Stimulated activated CD8-positive, alpha-beta memory T cell treated with anti-CD3 and anti-CD28 coated beads, Interleukin-12 subunit alpha, Interleukin-12 subunit beta, amount 100 ng/mL, for 1 hour (primary cell): ENCODE measurements at regions not wholly inside any gene's neighbourhood (a gene's known extent, or its start where the extent isn't known, plus 50 kb on each side); places are given as distances from the start of the nearest gene placed in this dataset.
"Not testable (repeated sequence)": the region's sequence is repeated elsewhere in the genome, so short reads cannot be mapped to it uniquely, and the experiment has no call there.

Source experiments
- DNase-seq: peaks from one replicate; pipeline ENCODE4 v3.0.0-alpha.2; 2020; ENCODE audit warnings: low read depth

DNA sequence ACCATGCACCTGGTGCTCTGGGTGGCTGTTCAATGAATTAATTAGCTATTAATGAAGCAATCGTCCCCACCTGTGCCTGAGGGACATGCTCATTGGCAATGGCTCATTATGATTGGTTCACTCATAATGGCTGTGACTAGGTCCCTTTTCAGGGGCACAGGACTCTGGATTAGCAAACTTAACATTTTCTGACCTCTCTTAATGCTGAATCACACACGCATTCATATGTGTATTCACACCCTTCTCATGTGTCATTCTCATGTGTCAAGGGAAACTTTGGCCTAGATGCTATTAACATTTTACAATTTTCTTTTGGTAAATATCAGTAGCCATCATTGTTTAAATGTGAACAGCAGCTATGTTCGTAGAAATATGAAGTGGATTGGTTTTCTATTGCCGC, 98.9 kb upstream of the PMAIP1 start:
- no peak for DNase-seq

DNA sequence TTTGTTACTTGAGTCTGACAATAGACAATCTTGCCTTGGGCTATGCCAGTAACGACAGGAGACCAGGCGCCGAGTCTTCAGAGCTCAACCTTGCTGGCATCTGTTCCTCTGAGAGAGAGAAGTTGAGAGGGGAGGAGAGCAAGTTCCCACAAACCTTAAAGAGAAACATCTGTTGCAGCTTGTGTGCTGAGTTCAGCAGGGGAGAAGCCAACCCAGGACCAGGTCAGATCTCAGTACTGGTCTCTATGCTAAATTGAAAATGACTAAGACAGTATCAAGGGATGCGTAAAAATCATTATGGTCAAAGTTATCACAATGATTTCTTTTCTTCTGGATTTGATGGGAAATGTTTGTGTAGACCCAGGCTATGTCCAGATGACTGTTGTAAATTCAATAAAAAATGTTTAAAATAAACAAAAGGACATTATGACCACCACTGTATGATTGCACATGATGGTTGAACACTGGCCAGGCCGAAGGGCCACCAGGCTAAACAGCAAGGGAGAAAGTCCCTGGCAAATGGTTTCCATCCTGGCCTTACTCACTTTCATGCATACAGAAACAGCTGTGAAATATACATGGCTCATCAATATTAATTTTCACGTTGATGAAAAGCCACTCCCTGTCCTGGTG, 100.3 kb upstream of the PMAIP1 start:
- no peak for DNase-seq

GRCh38 chr18:59795882-59796281, 98.7 kb upstream of the CCBE1 start:
- no peak for DNase-seq

- DNase-seq: no peak
These were observed 95.1 kb upstream of the CCBE1 start for GRCh38 chr18:59792353-59792752.

GRCh38 chr18:59790346-59790936, 93.2 kb upstream of the CCBE1 start:
- DNase-seq: not testable (repeated sequence)

DNA sequence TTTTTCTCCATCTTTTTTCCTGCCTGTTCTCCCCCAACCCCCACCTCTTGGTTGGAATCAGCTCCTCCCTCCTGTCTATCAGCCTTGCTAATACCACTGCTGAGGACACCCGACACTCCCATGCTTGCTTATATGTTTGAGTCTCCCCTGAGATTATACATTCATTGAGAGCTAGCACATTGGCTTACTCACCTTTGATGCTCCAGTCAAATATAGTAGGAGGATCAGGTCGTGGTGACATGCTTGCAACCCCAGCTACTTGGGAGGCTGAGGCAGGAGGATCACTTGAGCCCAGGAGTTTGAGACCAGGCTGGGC, 91.5 kb upstream of the CCBE1 start:
- no peak for DNase-seq

DNA sequence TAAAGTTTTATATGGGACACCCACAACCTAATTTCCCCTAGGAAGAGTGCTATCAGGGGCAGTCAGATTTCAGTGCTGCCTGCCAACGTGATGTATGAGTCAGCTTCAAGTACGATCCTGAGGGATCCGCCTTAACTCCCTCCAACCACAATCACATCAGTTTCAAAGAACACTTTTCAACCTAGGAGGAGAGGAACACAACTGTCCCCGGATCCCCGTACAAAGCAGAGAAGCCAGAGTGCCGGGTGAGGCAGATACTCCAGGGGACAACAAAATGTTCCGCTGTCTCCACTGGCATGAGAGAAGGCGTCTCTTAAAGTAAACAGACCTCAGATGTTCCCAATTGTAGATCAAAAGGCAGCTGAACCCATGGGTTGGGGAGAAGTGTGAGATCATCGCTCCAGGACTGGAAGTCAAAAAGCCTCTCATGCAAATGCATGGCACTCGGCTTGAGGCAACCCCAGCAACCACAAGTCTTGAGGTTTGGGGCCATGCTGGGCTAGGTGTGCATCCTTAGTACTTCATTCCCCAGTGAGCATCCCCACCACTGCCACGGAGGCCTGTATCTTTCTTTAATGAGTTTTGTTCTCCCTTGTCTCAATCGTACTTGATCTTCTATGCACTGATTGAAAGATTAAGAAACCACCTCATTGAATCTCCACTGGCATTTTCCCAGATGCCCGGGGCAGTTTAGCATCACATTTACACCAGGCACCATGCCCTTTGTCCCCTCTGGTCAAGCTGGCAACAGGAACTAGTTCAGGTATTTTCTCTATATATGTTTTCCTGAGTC, 91.0 kb upstream of the CCBE1 start:
- DNase-seq: no peak

DNA sequence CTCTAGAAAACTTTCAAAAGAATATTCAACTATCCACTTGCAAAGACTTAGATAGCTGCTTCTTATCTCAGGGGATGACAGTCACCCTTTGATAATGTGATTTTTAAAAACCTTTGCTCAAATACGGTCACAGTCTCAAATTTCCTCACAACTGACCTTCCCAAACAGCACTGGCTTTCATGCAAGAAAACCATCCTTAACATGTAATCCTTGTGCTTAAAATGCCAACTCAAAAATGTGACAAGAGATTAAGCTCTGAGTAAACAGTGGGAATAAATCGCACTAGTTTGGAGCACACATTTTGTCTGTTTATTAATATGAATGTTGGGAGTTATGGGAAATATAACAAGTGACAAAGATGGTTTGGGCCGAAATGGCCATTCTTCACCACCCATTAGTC, 87.5 kb upstream of the CCBE1 start:
- DNase-seq: no peak

- DNase-seq: no peak
These were observed 85.9 kb upstream of the CCBE1 start for GRCh38 chr18:59783138-59783537.

DNA sequence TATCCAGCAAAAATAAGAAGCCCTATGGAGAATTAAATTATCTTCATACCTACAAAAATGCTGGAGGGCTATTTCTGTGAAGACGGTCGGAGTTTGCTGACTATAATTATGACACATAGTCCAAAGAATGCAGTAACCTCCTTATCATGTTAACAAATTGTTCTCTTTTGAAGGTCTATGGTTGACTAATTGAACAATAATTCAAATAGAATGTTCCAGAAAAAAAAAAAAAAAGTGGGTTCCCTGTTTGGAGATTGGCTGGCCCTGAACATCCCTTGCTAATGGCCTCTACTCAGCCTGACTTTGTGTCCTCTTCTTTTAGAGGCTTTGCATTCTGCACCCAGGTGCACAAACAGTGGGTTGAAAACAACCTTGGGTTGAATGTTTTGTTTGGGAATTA, 82.8 kb upstream of the CCBE1 start:
- DNase-seq: no peak

GRCh38 chr18:59778434-59778833, 81.2 kb upstream of the CCBE1 start:
- DNase-seq: no peak

DNA sequence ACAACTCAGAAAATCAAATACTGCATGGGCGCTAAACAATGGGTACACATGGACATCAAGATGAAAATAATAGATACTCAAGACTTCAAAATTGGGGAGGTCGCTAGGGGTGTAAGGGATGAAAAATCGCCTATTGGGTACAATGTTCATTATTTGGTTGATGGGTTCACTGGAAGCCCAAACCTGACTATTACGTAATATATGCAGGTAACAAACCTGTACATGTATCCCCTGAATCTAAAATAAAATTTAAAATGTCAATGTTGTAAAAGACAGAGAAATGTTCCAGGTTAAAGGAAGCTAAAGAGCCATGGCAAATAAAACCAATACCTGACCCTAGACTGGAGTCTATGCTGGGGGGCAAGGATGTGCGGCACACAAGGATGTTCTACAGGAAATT, 80.4 kb upstream of the CCBE1 start:
- no peak for DNase-seq

- DNase-seq: no peak
These were observed 72.1 kb upstream of the CCBE1 start for GRCh38 chr18:59769129-59769865.

- DNase-seq: no peak
These were observed 71.2 kb upstream of the CCBE1 start for GRCh38 chr18:59768409-59768808.

DNA sequence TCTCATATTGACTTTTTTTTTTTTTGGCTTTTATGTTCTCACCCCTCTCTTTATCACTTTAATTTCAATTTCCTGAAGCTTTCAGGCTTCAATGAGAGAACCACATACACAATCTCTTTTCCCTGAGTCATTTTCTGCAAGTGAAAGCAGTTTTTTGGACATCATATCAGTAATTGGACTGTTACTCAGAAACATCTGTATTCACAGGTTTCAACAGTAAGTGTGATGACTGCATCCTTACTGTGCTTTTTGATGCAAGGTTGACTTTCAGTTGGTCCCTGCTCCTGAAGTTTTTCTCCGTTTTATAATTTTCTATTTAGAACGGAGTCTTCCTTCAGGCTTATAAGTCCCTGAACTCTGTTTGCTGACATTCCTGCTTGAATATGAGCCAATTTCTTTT, 70.5 kb upstream of the CCBE1 start:
- no peak for DNase-seq

DNA sequence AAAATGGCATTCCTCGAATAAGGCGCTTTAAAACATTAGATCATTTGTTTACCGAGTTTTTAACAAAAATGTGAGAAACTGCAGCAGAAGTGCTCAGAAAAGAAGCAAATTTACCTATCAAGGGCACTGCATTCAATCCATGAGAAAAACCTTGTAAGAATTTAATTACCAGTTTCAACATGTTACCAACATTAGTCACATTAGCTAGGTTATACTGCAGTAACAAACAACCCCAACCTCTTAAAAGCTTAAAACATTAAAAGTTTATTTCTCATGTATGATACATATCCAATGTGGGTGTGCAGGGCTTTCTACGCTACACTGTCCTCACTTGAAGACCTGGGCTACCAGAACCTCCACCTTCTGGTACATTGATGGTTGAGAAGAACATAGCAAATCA, 68.1 kb upstream of the CCBE1 start:
- DNase-seq: no peak

DNA sequence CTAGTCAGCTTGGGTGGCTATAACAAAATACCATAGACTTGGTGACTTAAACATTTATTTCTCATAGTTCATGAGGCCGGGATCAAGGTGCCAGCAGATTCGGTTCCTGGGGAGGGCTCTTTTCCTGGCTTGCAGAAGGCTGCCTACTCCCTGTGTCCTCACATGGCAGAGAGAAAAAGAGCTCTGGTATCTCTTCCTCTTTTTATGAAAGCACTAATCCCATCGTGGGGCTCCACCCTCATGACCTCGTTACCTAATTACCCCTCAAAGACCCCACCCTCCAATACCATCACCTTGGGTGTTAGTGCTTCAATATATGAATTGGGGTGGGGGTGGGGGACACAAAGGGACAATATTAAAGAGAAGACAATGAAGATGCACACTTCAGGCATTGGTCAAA, 67.1 kb upstream of the CCBE1 start:
- DNase-seq: no peak

DNA sequence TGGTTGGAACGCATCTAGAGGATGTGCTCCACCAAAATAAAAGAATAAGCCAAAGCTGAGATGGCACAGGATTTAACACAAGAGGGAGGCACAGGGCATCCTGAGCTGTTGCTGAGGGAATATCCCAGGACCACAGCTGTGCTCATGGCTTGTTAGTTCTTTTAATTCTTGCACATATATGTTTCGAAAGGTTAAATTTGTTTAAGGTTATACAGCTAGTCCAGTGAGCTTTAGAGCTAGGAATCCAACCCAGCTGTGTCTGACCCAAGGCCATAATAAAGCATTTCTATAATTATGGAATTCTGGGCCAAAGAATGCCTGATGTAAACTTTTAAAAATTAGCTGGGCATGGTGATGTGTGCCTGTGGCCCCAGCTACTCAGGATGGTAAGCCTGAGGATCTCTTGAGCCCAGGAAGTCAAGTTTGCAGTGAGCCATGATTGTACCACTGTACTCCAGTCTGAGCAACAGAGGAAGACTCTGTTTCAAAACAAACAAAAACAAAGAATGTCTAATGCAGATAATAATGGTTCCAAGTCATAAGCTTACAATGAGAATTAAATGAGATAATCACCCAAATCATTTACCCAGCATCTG, 66.4 kb upstream of the CCBE1 start:
- no peak for DNase-seq

- no peak for DNase-seq
These were observed 63.7 kb upstream of the CCBE1 start for GRCh38 chr18:59760619-59761600.

GRCh38 chr18:59760212-59760611, 63.0 kb upstream of the CCBE1 start:
- no peak for DNase-seq

- DNase-seq: no peak
These were observed 61.6 kb upstream of the CCBE1 start for GRCh38 chr18:59758837-59759236.
